ENCODE measurements at regions not wholly inside any gene's neighbourhood (a gene's known extent, or its start where the extent isn't known, plus 50 kb on each side); places are given as distances from the start of the nearest gene placed in this dataset.

- DNase-seq = no peak
- H3K36me3 Mint-ChIP-seq (ENCODE audit: low read depth) = no peaks in the 10 kb centered on the region
- H3K27me3 Mint-ChIP-seq (ENCODE audit: low read depth, poor library complexity) = peaks cover 20% of the 10 kb centered on the region
- TF ChIP-seq, protein P1, sequence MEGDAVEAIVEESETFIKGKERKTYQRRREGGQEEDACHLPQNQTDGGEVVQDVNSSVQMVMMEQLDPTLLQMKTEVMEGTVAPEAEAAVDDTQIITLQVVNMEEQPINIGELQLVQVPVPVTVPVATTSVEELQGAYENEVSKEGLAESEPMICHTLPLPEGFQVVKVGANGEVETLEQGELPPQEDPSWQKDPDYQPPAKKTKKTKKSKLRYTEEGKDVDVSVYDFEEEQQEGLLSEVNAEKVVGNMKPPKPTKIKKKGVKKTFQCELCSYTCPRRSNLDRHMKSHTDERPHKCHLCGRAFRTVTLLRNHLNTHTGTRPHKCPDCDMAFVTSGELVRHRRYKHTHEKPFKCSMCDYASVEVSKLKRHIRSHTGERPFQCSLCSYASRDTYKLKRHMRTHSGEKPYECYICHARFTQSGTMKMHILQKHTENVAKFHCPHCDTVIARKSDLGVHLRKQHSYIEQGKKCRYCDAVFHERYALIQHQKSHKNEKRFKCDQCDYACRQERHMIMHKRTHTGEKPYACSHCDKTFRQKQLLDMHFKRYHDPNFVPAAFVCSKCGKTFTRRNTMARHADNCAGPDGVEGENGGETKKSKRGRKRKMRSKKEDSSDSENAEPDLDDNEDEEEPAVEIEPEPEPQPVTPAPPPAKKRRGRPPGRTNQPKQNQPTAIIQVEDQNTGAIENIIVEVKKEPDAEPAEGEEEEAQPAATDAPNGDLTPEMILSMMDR (IDR thresholded peaks at IDR 0.05) = no peak
- H3K27ac Mint-ChIP-seq = no peak overlapping the region
- H3K4me1 Mint-ChIP-seq = peaks cover 16% of the 10 kb centered on the region
- peaks cover 27% of the 10 kb centered on the region for H3K9me3 Mint-ChIP-seq
- no peak overlapping the region for H3K4me3 Mint-ChIP-seq
Observed at GRCh38 chr1:36620142-36620541, 137.4 kb upstream of the CSF3R start.

DNA sequence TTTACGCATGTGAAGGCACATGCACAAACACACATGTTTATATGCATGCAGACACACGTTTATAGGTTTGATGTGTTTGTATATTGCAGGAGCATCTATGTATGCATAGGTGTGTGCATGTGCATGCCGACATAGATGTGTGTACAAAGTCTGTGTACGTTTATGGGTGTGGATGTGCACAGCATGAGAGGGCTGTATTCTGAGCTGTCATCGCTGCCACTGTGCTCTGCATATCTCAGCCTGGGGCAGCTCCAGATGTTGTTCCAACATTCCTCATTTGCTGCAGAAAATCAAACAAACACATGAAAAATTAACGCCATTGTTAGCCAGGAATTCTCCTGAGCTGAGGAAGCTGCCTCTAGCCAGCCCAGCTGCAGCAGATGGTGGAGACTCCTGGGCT lies 132.3 kb upstream of the CSF3R start:
- Mint-ChIP-seq H3K4me1 (no peaks in the 10 kb centered on the region), H3K27me3 (ENCODE audit: low read depth, poor library complexity) (peaks cover 21% of the 10 kb centered on the region), H3K36me3 (ENCODE audit: low read depth) (no peaks in the 10 kb centered on the region), H3K27ac (no peak overlapping the region), H3K9me3 (peaks cover 2% of the 10 kb centered on the region), H3K4me3 (no peak overlapping the region)
- DNase-seq = no peak
- TF ChIP-seq, protein P1 (IDR thresholded peaks at IDR 0.05) = no peak

DNA sequence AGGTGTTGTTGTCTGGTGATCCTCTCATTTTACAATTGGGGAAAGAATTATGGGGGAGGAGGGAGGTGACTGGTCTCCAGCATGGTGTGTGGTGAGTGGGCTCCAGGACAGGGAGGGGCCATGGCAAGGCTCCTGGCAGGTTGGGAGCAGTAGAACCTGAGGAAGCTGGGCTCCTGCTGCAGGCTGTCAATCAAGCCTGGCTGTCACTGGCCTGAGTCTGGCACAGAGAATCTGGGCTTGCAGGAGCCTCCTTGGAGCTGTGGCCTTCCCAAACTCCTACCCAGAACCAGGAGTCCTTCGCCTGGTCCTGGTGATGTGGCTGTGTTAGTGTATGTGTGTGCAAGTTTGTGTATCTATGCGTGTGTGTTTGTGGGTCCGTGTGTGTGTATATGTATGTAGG lies 131.9 kb upstream of the CSF3R start:
- Mint-ChIP-seq H3K4me1 (no peaks in the 10 kb centered on the region), H3K4me3 (no peak overlapping the region), H3K27me3 (ENCODE audit: low read depth, poor library complexity) (peaks cover 23% of the 10 kb centered on the region), H3K36me3 (ENCODE audit: low read depth) (no peaks in the 10 kb centered on the region), H3K27ac (no peak overlapping the region), H3K9me3 (no peaks in the 10 kb centered on the region)
- TF ChIP-seq, protein P1 (IDR thresholded peaks at IDR 0.05) = no peak
- DNase-seq = no peak

DNA sequence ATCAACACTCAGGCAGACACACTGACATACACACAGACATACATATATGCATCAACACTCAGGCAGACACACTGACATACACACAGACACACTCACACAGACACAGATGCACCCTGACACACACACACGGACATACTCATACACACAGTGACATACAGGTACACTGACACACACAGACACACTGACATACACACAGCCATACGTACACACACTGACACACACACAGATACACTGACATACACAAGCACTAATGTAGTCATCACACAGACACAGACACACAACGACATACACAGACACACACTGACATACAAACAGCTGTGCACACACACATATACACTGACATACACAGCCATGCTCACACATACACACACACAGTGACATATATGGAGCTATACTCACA lies 131.0 kb upstream of the CSF3R start:
- H3K9me3 Mint-ChIP-seq = no peaks in the 10 kb centered on the region
- no peak overlapping the region for H3K4me3 Mint-ChIP-seq
- peaks cover 20% of the 10 kb centered on the region for H3K27me3 Mint-ChIP-seq (ENCODE audit: low read depth, poor library complexity)
- TF ChIP-seq, protein P1 (IDR thresholded peaks at IDR 0.05) = no peak
- H3K27ac Mint-ChIP-seq = no peak overlapping the region
- H3K36me3 Mint-ChIP-seq (ENCODE audit: low read depth) = no peaks in the 10 kb centered on the region
- no peaks in the 10 kb centered on the region for H3K4me1 Mint-ChIP-seq
- DNase-seq = no peak

DNA sequence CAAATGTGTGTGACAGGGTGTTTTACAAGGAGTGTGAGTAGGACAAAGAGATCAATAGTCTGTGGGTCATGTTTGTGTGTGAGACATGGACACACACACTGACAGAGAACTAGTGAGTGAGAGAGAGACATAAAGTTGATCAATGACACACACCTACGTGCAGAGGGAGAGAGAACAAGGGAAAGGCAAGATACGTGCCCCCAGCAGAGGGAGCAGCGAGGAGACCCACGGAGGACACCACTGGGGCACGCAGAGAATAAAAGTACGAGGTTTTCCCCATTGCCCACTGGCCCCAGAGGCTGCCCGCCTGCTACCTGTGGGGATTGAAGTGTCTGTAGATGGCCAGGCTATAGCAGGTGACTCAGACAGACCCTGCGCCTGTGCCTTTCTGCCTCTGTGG lies 130.2 kb upstream of the CSF3R start:
- H3K27me3 Mint-ChIP-seq (ENCODE audit: low read depth, poor library complexity) = peaks cover 19% of the 10 kb centered on the region
- TF ChIP-seq, protein P1 (IDR thresholded peaks at IDR 0.05) = no peak
- DNase-seq = no peak
- no peaks in the 10 kb centered on the region for H3K9me3 Mint-ChIP-seq
- no peak overlapping the region for H3K27ac Mint-ChIP-seq
- no peaks in the 10 kb centered on the region for H3K4me1 Mint-ChIP-seq
- no peak overlapping the region for H3K4me3 Mint-ChIP-seq
- no peaks in the 10 kb centered on the region for H3K36me3 Mint-ChIP-seq (ENCODE audit: low read depth)

- TF ChIP-seq, protein P1 (IDR thresholded peaks at IDR 0.05) = no peak
- Mint-ChIP-seq H3K4me3 (no peak overlapping the region), H3K36me3 (ENCODE audit: low read depth) (no peaks in the 10 kb centered on the region), H3K27ac (no peak overlapping the region), H3K4me1 (no peaks in the 10 kb centered on the region), H3K9me3 (no peaks in the 10 kb centered on the region), H3K27me3 (ENCODE audit: low read depth, poor library complexity) (peaks cover 19% of the 10 kb centered on the region)
- DNase-seq = peak; percentile 41
Observed at GRCh38 chr1:36612121-36612520, 129.4 kb upstream of the CSF3R start.
